GM18907 (cell line): ENCODE measurements at regions not wholly inside any gene's neighbourhood (a gene's known extent, or its start where the extent isn't known, plus 50 kb on each side); places are given as distances from the start of the nearest gene placed in this dataset.

Experiments used
- ATAC-seq: cut with Tn5 transposase; IDR thresholded peaks from one replicate; pipeline ENCODE4 v1.9.1; 2021; ENCODE audit warnings: mild to moderate bottlenecking, moderate library complexity; ENCODE audit not compliant: unreplicated experiment

GRCh38 chr13:97133554-97133953 lies 88.6 kb upstream of the MBNL2 start:
- no peak for ATAC-seq

- no peak for ATAC-seq
Observed at GRCh38 chr13:97133955-97134354, 88.2 kb upstream of the MBNL2 start.

- no peak for ATAC-seq
Observed at GRCh38 chr13:97134364-97135095, 87.6 kb upstream of the MBNL2 start.

DNA sequence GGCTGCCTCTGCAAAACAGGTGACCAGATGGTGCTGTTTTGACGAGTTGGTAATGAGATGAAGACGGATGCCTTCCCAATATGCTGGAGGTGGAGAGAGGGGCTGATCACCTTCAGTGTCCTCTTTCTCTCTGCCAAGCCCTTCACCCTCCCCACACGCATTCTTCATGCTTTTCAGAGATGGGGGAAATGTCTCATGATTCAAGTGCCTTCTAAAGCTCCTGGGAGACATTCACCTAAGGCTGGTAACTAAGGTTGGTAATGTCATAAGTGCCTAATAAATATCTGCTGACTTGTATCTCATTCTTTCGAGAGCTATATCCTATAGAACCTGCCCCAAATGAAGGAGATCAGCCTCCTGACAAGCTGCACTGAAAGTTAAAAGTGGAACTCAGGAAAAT lies 86.2 kb upstream of the MBNL2 start:
- ATAC-seq, result no peak

- ATAC-seq, result no peak
Observed at GRCh38 chr13:97136418-97136817, 85.7 kb upstream of the MBNL2 start.

DNA sequence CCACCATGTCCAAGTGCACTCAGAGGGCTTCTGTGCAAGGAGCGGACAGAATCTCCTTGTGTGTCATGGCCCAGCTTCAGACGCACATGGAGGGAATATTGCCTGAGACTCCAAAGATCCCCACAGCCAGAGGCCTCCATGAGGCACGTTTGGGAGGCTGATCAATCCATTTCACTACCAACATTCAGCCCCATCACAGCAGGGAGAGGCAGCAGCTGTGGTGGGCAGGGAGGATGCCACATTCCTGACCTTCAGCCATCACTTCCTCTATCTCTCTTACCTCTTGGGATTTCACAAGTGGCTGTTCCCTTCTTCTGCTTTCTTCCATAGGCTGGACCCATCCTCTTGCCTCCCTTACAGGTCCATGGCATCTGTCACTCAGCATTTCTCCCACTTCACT lies 82.4 kb upstream of the MBNL2 start:
- ATAC-seq, result no peak

GRCh38 chr13:97140131-97140530 lies 82.0 kb upstream of the MBNL2 start:
- ATAC-seq, result no peak

- ATAC-seq, result no peak
Observed at GRCh38 chr13:97140611-97141010, 81.5 kb upstream of the MBNL2 start.

DNA sequence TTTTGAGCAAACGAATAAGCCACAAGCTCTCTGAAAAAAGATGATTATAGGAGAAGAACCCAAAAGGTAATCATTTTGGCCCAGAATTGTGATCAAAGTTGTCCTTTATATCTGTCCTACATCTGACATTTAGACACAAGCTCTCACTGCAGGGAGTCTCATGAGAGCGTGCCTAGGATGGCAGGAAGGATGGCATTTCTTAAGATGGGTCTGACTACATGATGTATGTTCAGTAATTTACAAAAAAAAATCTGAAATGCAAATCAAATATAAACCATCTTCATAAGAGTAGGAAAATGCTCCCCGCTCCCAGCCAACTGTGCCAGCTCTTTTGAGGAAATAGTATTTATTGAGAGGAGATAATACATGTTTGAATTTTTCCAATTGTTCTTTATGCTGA lies 81.0 kb upstream of the MBNL2 start:
- no peak for ATAC-seq

DNA sequence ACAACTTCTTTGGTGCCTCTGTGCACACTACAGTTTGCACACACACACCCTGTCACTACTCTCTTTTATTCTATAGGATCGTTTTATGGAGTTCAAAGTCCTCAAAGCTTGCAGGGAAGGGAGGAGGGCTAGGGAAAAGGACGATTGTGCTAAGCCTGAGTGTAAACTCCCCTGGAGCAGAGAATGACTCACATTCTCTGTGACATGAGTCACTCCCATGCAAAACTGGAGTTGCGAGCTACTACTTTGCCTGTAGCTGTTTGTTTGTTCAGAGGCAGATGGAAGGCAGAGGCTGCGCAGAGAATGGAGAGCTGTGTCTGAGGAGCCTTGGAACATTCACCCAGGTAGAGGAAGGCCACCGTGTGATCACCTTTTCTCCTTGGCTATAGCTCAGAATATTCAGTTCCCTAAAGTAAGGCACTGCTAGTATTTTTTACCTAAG lies 80.5 kb upstream of the MBNL2 start:
- ATAC-seq, result peak; percentile 97

DNA sequence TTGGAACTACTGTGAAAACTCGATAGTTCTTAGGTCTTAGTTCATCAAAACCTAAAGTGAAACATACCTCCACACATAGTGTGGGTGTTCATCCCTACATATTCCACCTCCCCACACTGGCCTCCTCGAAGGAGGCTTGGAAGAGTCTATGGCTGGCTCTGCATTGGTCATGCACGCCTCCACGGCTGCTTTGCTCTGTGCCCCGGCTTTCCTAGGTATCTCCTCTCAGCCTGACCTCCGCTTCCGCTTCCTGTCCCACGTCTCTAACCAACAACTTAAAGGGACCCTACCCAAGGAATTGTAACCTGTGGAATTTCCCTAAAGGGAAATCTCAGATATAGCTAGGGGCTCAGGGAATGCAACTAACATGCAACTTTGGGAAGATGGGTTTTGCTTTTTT lies 79.7 kb upstream of the MBNL2 start:
- ATAC-seq, result no peak

DNA sequence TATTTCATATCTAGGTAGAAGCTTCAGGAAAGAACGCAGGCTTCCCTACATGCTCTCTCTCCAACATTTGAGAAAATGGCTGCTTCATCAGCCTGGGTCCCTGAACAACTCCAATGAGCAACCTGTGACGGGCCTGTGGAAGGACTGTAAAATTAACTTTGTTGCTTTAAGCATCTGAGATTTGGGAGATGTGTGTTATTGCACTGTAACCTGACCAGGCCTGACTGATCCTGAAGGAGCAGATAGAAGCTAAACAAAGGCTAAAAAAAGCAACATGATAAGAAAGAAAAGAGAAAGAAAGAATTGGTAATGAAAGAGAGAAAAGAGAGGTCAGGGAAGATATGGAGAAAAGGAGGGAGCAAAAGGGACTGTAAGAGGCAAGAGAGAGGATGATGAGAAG lies 77.1 kb upstream of the MBNL2 start:
- ATAC-seq, result no peak

- ATAC-seq, result no peak
Observed at GRCh38 chr13:97148894-97149293, 73.2 kb upstream of the MBNL2 start.

DNA sequence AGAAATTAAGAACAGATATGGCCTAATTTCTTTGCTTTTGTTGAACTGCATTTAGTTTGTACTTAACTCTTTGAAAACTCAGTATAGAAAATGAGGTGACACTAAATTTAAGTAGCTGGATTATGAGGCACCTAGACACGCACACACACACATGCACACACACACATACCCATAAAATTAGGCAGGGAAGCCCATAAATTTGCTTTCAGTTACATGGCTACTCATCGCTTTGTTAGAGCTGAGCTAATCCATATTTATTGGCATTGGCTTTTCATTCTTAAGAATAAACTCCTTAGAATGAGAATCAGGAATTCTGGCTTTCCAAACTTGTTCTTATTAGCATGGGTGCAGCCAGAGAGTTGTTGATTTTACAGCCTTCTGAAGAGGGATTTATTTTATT lies 61.7 kb upstream of the MBNL2 start:
- no peak for ATAC-seq

GRCh38 chr13:97161582-97162231 lies 60.4 kb upstream of the MBNL2 start:
- no peak for ATAC-seq

DNA sequence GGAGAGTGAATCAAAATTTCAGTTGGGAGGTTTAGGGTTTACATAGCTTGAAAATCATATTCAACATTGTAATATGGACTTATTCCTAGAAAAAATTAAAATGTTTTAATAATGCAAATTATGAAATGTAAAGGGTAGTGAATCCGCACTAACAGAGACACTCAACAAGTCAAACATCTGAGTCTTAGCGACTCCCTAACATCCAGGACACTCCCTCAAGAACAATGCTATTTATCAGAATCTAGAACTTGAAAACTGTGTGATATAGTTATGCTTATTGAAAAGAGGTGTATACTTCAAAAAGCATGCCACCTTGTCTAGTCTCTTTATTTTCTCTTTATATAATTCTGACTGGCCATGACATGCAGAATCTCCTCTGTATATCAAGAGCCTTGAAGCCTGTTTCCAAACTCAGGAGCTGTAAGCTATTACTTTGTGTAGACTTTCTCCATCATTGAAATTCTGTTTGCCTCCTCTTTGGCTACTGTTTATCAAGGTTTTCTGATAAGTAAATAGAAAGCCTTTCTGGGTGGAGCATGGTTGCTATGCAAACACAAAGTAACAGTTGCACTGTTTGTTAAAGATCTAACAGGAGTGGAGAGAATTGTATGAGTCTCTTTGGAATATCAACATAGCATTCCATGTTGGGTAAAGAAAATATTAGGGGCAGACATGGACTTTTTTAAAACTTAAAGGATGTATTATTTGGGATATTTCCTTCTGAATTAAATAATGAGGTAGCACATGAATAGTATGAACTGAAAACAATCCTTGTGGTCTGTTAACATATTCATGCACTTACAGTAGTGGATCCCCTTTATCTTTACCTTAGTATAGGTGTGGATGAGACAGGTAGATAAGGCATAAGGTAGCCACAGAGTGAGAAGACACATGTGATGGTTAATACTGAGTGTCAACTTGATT lies 56.4 kb upstream of the MBNL2 start:
- ATAC-seq, result no peak

DNA sequence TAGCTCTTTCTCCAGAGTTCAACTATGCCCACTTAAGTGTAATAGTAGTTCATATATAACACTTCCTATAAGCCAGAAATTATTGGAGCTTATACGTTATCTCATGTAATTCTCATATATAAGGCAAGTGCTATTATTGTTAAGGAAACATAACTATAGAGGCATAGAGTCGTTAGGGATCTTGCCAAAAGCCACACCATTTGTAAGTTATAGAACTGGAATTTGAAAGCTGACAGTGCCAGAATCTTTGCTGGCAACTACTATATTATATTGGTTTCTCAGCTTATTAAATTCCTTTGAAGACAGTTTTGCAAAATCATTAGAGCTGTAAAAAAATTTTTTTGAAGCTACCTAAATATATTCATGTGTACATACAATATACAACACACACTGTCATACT lies 51.0 kb upstream of the MBNL2 start:
- ATAC-seq, result no peak
